A673 (cell line): ENCODE measurements at regions not wholly inside any gene's neighbourhood (a gene's known extent, or its start where the extent isn't known, plus 50 kb on each side); places are given as distances from the start of the nearest gene placed in this dataset.
"Not testable (repeated sequence)": the region's sequence is repeated elsewhere in the genome, so short reads cannot be mapped to it uniquely, and the experiment has no call there.

ENCODE experiments used
- CTCF ChIP-seq: fragments of 300-800, 200-600 bp; sonication (generic); conservative IDR thresholded peaks from 2 replicates; pipeline ENCODE4 v1.5.1; 2017; ENCODE audit warnings: low read depth, mild to moderate bottlenecking, antibody characterized with exemption, low read length, moderate library complexity, mixed read lengths
- EZH2 ChIP-seq: fragments of 200-600 bp; sonication (generic); IDR thresholded peaks from 2 replicates; pipeline ENCODE4 v1.6.1; 2017; ENCODE audit warnings: borderline replicate concordance, low read depth, mild to moderate bottlenecking, mixed read lengths, antibody characterized with exemption, low read length; ENCODE audit not compliant: poor library complexity, severe bottlenecking

GRCh38 chr21:7943534-7943933 lies 2577.8 kb upstream of the TPTE start:
- TF ChIP-seq CTCF, EZH2: not testable (repeated sequence)
